Esophagus muscularis mucosa (tissue), 3 donors: ENCODE measurements at regions not wholly inside any gene's neighbourhood (a gene's known extent, or its start where the extent isn't known, plus 50 kb on each side); places are given as distances from the start of the nearest gene placed in this dataset.

Experiments
- POLR2A ChIP-seq: fragments of 450-650 bp; IDR thresholded peaks from one replicate; pipeline ENCODE4 v1.6.1; 2017; ENCODE audit warnings: antibody characterized with exemption, moderate library complexity, mild to moderate bottlenecking, low read depth
- POLR2AphosphoS5 ChIP-seq, 2 donors: sonication (generic); formaldehyde crosslinking; IDR thresholded peaks; one replicate each; pipeline ENCODE4 v1.6.1; 2017; ENCODE audit warnings: antibody characterized with exemption in 2 of 2
- TF ChIP-seq, protein P1 (sequence below), 3 experiments: fragments of 200-600 bp in 2 of 3; fragments of 450-650 bp in 1 of 3; sonication (generic) in 2 of 3; IDR thresholded peaks; one replicate each; pipeline ENCODE4 v1.5.1; 2017 to 2019; ENCODE audit warnings: antibody characterized with exemption in 3 of 3, mild to moderate bottlenecking in 2 of 3, moderate library complexity in 1 of 3

DNA sequence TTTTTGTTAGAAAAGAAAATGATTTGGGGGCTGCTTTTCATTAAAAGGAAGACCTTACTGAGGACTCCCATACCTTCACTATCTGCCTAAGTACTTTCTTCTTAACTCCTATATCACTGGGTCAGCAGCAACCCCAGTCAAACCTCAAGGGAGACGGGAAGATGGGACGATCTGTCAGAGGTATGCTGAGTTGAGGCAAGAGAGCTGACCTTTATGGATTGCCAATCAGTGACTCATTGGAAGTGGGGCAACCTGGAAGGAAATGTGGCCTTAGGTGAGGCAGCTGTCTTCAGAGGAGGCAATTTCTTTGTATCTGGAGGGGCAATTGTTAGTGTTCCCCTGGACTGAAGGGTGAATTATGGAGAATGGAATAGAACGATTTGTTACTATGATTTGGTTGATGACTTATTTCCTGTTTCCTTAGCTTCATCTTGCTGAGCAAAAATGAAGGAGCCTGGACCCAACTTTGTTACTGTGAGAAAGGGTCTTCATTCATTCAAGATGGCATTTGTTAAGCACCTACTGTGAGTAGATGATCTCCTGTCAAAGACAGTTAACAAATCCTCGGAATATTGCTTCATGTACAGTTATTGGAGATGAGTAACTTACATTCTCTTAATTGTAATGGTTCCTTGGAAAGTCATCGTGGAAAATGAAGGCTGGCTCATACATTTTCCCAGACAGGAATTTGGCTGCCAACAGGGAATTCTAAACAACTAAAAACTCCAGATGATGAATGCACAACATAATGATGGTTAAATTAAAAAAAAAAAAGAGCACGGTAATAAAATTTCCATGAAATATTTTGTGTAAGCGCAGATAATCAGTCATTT lies 134.7 kb upstream of the KCNJ15 start:
- TF ChIP-seq, protein P1, sequence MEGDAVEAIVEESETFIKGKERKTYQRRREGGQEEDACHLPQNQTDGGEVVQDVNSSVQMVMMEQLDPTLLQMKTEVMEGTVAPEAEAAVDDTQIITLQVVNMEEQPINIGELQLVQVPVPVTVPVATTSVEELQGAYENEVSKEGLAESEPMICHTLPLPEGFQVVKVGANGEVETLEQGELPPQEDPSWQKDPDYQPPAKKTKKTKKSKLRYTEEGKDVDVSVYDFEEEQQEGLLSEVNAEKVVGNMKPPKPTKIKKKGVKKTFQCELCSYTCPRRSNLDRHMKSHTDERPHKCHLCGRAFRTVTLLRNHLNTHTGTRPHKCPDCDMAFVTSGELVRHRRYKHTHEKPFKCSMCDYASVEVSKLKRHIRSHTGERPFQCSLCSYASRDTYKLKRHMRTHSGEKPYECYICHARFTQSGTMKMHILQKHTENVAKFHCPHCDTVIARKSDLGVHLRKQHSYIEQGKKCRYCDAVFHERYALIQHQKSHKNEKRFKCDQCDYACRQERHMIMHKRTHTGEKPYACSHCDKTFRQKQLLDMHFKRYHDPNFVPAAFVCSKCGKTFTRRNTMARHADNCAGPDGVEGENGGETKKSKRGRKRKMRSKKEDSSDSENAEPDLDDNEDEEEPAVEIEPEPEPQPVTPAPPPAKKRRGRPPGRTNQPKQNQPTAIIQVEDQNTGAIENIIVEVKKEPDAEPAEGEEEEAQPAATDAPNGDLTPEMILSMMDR (IDR thresholded peaks at IDR 0.05) = no peak
- no peak for TF ChIP-seq POLR2A
- no peak for TF ChIP-seq POLR2AphosphoS5 (IDR thresholded peaks at IDR 0.05)
